TTC549 (cell line): ENCODE measurements at regions not wholly inside any gene's neighbourhood (a gene's known extent, or its start where the extent isn't known, plus 50 kb on each side); places are given as distances from the start of the nearest gene placed in this dataset.
"Not testable (repeated sequence)": the region's sequence is repeated elsewhere in the genome, so short reads cannot be mapped to it uniquely, and the experiment has no call there.

ENCODE experiments used
- FAIRE-seq: peaks from 2 replicates; lab custom pipeline; 2012; peaks lifted over from hg19 to GRCh38; lab: Jason Lieb, UNC

GRCh38 chr2:184210329-184210728 is 388.0 kb upstream of the ZNF804A start:
- FAIRE-seq = no peak

- FAIRE-seq = no peak
Observed at GRCh38 chr2:184215745-184216144, 382.6 kb upstream of the ZNF804A start.

GRCh38 chr2:184256611-184257010 is 341.7 kb upstream of the ZNF804A start:
- no peak for FAIRE-seq

GRCh38 chr2:184261331-184261730 is 337.0 kb upstream of the ZNF804A start:
- no peak for FAIRE-seq

- no peak for FAIRE-seq
Observed at GRCh38 chr2:184261818-184262217, 336.5 kb upstream of the ZNF804A start.

- FAIRE-seq = no peak
Observed at GRCh38 chr2:184268900-184269477, 329.3 kb upstream of the ZNF804A start.

GRCh38 chr2:184270660-184271059 is 327.7 kb upstream of the ZNF804A start:
- FAIRE-seq = no peak

GRCh38 chr2:184272056-184272455 is 326.3 kb upstream of the ZNF804A start:
- FAIRE-seq = no peak

- FAIRE-seq = no peak
Observed at GRCh38 chr2:184294831-184295230, 303.5 kb upstream of the ZNF804A start.

GRCh38 chr2:184297085-184297484 is 301.2 kb upstream of the ZNF804A start:
- FAIRE-seq = no peak

GRCh38 chr2:184302506-184302905 is 295.8 kb upstream of the ZNF804A start:
- FAIRE-seq = no peak

GRCh38 chr2:184304006-184304405 is 294.3 kb upstream of the ZNF804A start:
- FAIRE-seq = no peak

- FAIRE-seq = no peak
Observed at GRCh38 chr2:184305105-184305504, 293.2 kb upstream of the ZNF804A start.

- FAIRE-seq = no peak
Observed at GRCh38 chr2:184308706-184309105, 289.6 kb upstream of the ZNF804A start.

- no peak for FAIRE-seq
Observed at GRCh38 chr2:184312970-184313369, 285.4 kb upstream of the ZNF804A start.

GRCh38 chr2:184314829-184315228 is 283.5 kb upstream of the ZNF804A start:
- FAIRE-seq = no peak

GRCh38 chr2:184316921-184317320 is 281.4 kb upstream of the ZNF804A start:
- FAIRE-seq = no peak

GRCh38 chr2:184322615-184323014 is 275.7 kb upstream of the ZNF804A start:
- FAIRE-seq = no peak

- no peak for FAIRE-seq
Observed at GRCh38 chr2:184326066-184326465, 272.3 kb upstream of the ZNF804A start.

GRCh38 chr2:184327805-184328204 is 270.5 kb upstream of the ZNF804A start:
- FAIRE-seq = not testable (repeated sequence)

- FAIRE-seq = not testable (repeated sequence)
Observed at GRCh38 chr2:184330561-184330960, 267.8 kb upstream of the ZNF804A start.

GRCh38 chr2:184336688-184337087 is 261.6 kb upstream of the ZNF804A start:
- FAIRE-seq = no peak

- FAIRE-seq = no peak
Observed at GRCh38 chr2:184338771-184339170, 259.6 kb upstream of the ZNF804A start.

GRCh38 chr2:184339966-184340365 is 258.4 kb upstream of the ZNF804A start:
- FAIRE-seq = no peak

GRCh38 chr2:184346338-184346862 is 251.9 kb upstream of the ZNF804A start:
- no peak for FAIRE-seq
